Neural progenitor cell (in vitro differentiated cells): ENCODE measurements at regions not wholly inside any gene's neighbourhood (a gene's known extent, or its start where the extent isn't known, plus 50 kb on each side); places are given as distances from the start of the nearest gene placed in this dataset.

Experiments used
- DNase-seq: peaks from one replicate; pipeline ENCODE4 v3.0.0-alpha.2; 2016; ENCODE audit warnings: low spot score
- H2AFZ ChIP-seq: fragments of 200-600 bp; sonication (generic); replicated peaks from 2 replicates; pipeline ENCODE4 v1.6.1; 2016; ENCODE audit warnings: antibody characterized with exemption
- H3F3A ChIP-seq: fragments of 200-600 bp; sonication (generic); 2 replicates; pipeline ENCODE4 v1.6.1; 2016; ENCODE audit warnings: antibody characterized with exemption, low read depth
- H3K27ac ChIP-seq: fragments of 200-600 bp; sonication (generic); 2 replicates; pipeline ENCODE4 v1.5.1; 2016; ENCODE audit warnings: mild to moderate bottlenecking
- H3K27me3 ChIP-seq: fragments of 200-600 bp; sonication (generic); 2 replicates; pipeline ENCODE4 v1.6.1; 2016; ENCODE audit warnings: mild to moderate bottlenecking, moderate library complexity
- H3K36me3 ChIP-seq: fragments of 200-600 bp; sonication (generic); 2 replicates; pipeline ENCODE4 v1.5.1; 2016
- H3K4me1 ChIP-seq: fragments of 200-600 bp; sonication (generic); 2 replicates; pipeline ENCODE4 v1.6.1; 2016; ENCODE audit warnings: mixed run types
- H3K4me2 ChIP-seq: fragments of 200-600 bp; sonication (generic); 2 replicates; pipeline ENCODE4 v1.6.1; 2016
- H3K4me3 ChIP-seq: fragments of 200-600 bp; sonication (generic); 2 replicates; pipeline ENCODE4 v1.5.1; 2016
- H3K79me2 ChIP-seq: fragments of 200-600 bp; sonication (generic); 2 replicates; pipeline ENCODE4 v1.6.1; 2016; ENCODE audit warnings: low read depth
- H3K9ac ChIP-seq: fragments of 200-600 bp; sonication (generic); 2 replicates; pipeline ENCODE4 v1.6.1; 2016
- H3K9me3 ChIP-seq: fragments of 200-600 bp; sonication (generic); 2 replicates; pipeline ENCODE4 v1.5.1; 2016; ENCODE audit warnings: low read depth
- H4K20me1 ChIP-seq: fragments of 200-600 bp; sonication (generic); 2 replicates; pipeline ENCODE4 v1.6.1; 2016; ENCODE audit warnings: low read depth
- H3K27ac Mint-ChIP-seq: 3 replicates; pipeline ENCODE4 v1.8.0; 2021; ENCODE audit warnings: mixed read lengths
- H3K27me3 Mint-ChIP-seq: 2 replicates; pipeline ENCODE4 v1.8.0; 2022; ENCODE audit warnings: low read depth, mild to moderate bottlenecking, inconsistent platforms, moderate library complexity, mixed read lengths; ENCODE audit not compliant: insufficient read depth
- H3K36me3 Mint-ChIP-seq: 3 replicates; pipeline ENCODE4 v1.8.0; 2021; ENCODE audit warnings: mixed read lengths
- H3K4me1 Mint-ChIP-seq: 3 replicates; pipeline ENCODE4 v1.8.0; 2021; ENCODE audit warnings: mixed read lengths
- H3K4me3 Mint-ChIP-seq: 3 replicates; pipeline ENCODE4 v1.8.0; 2021; ENCODE audit warnings: mild to moderate bottlenecking, moderate library complexity, mixed read lengths
- H3K9me3 Mint-ChIP-seq: 3 replicates; pipeline ENCODE4 v1.8.0; 2020; ENCODE audit warnings: mixed read lengths
- CTCF ChIP-seq: fragments of 200-600 bp; sonication (generic); IDR thresholded peaks from 2 replicates; pipeline ENCODE4 v1.5.1; 2017; ENCODE audit warnings: antibody characterized with exemption, mild to moderate bottlenecking
- EZH2 ChIP-seq: fragments of 200-600 bp; sonication (generic); IDR thresholded peaks from 2 replicates; pipeline ENCODE4 v1.6.1; 2017; ENCODE audit warnings: antibody characterized with exemption, mild to moderate bottlenecking, moderate library complexity
- EZH2phosphoT487 ChIP-seq: fragments of 200-600 bp; sonication (generic); IDR thresholded peaks from 2 replicates; pipeline ENCODE4 v1.6.1; 2017; ENCODE audit warnings: antibody characterized with exemption

DNA sequence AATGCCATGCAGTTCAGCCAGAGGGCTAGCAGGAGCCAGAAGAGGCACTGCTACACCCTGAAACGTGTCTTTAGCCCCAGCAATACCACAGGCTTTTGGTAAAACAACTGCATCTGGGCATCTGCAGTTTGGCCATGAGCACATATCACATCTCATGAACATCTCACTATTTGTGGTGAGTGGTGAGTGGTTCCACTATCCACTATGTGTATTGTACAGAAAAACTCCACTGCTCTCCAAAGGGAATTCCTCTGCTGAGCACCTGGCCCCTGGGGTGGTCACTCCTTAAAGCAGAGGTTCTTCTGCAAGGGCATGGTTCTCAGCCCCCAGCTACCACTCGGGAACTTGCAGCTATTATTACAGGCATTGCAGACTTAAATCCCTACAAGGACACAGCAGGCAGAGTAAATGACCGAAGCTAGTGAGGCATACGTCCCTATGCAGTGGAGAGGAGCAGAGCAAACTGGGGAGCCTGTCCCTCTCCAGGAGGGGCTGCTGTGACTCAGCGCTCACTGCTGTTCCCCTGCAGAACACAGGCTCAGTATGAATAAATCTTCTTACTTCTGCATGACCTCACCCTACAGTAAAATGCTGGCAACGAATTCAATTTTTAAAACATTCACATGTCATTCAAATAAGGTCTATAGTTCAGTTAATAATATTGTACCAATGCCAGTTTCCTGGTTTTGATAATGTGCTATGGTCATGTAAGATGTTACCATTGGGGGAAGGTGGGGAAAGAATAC lies 332.4 kb upstream of the ZNF507 start:
- Histone ChIP-seq H3K36me3 (no peaks in the 10 kb centered on the region), H3K9ac (no peak overlapping the region), H3K4me3 (no peak overlapping the region), H3K4me1 (no peaks in the 10 kb centered on the region), H2AFZ (no peak overlapping the region), H4K20me1 (no peaks in the 10 kb centered on the region), H3F3A (no peaks in the 10 kb centered on the region), H3K9me3 (no peaks in the 10 kb centered on the region), H3K79me2 (no peaks in the 10 kb centered on the region), H3K4me2 (no peak overlapping the region), H3K27me3 (no peaks in the 10 kb centered on the region), H3K27ac (no peak overlapping the region)
- H3K36me3 Mint-ChIP-seq: no peaks in the 10 kb centered on the region
- H3K9me3 Mint-ChIP-seq: no peaks in the 10 kb centered on the region
- H3K27ac Mint-ChIP-seq: no peak overlapping the region
- H3K4me3 Mint-ChIP-seq: no peak overlapping the region
- peaks cover 11% of the 10 kb centered on the region for H3K4me1 Mint-ChIP-seq
- DNase-seq: peak; percentile 28
- TF ChIP-seq CTCF (no peak), EZH2 (no peak), EZH2phosphoT487 (no peak)
- peaks cover 2% of the 10 kb centered on the region for H3K27me3 Mint-ChIP-seq

GRCh38 chr19:32017176-32017953 lies 328.0 kb upstream of the ZNF507 start:
- H4K20me1 ChIP-seq: no peaks in the 10 kb centered on the region
- H3F3A ChIP-seq: no peaks in the 10 kb centered on the region
- H3K4me3 Mint-ChIP-seq: no peak overlapping the region
- H3K9me3 Mint-ChIP-seq: no peaks in the 10 kb centered on the region
- no peak overlapping the region for H3K27ac Mint-ChIP-seq
- H3K27me3 Mint-ChIP-seq: peaks cover 5% of the 10 kb centered on the region
- no peak overlapping the region for H3K27ac ChIP-seq
- no peaks in the 10 kb centered on the region for H3K9me3 ChIP-seq
- DNase-seq: no peak
- H3K79me2 ChIP-seq: no peaks in the 10 kb centered on the region
- H3K4me2 ChIP-seq: no peak overlapping the region
- H2AFZ ChIP-seq: no peak overlapping the region
- no peaks in the 10 kb centered on the region for H3K4me1 ChIP-seq
- H3K27me3 ChIP-seq: no peaks in the 10 kb centered on the region
- peaks cover 11% of the 10 kb centered on the region for H3K4me1 Mint-ChIP-seq
- TF ChIP-seq EZH2 (no peak), EZH2phosphoT487 (no peak), CTCF (no peak)
- H3K9ac ChIP-seq: no peak overlapping the region
- no peak overlapping the region for H3K4me3 ChIP-seq
- H3K36me3 ChIP-seq: no peaks in the 10 kb centered on the region
- no peaks in the 10 kb centered on the region for H3K36me3 Mint-ChIP-seq

- Histone ChIP-seq H3K9me3 (no peaks in the 10 kb centered on the region), H3K9ac (no peak overlapping the region), H3K4me3 (no peak overlapping the region), H4K20me1 (no peaks in the 10 kb centered on the region), H3K4me1 (no peaks in the 10 kb centered on the region), H3K4me2 (no peak overlapping the region), H3K79me2 (no peaks in the 10 kb centered on the region), H3K27ac (no peak overlapping the region), H3K36me3 (no peaks in the 10 kb centered on the region), H2AFZ (no peak overlapping the region), H3F3A (no peaks in the 10 kb centered on the region), H3K27me3 (no peaks in the 10 kb centered on the region)
- Mint-ChIP-seq H3K36me3 (no peaks in the 10 kb centered on the region), H3K27me3 (peaks cover 5% of the 10 kb centered on the region), H3K4me1 (peaks cover 8% of the 10 kb centered on the region), H3K4me3 (no peak overlapping the region), H3K9me3 (no peaks in the 10 kb centered on the region), H3K27ac (no peak overlapping the region)
- TF ChIP-seq EZH2 (no peak), EZH2phosphoT487 (no peak), CTCF (no peak)
- DNase-seq: no peak
These were observed 327.4 kb upstream of the ZNF507 start for GRCh38 chr19:32018014-32018413.
